ENCODE measurements at regions not wholly inside any gene's neighbourhood (a gene's known extent, or its start where the extent isn't known, plus 50 kb on each side); places are given as distances from the start of the nearest gene placed in this dataset.

GRCh38 chr3:193906849-193907410 is 229.0 kb upstream of the HES1 start:
- TF ChIP-seq CTCF (IDR thresholded peaks at IDR 0.05 in 8 of 11, conservative IDR thresholded peaks at IDR 0.05 in 3 of 11) (no peak), POLR2AphosphoS5 (IDR thresholded peaks at IDR 0.05) (no peak)
